Stimulated activated CD4-positive, alpha-beta T cell treated with anti-CD3 and anti-CD28 coated beads, Interleukin-4, amount 100 ng/mL, for 4 hours (primary cell): ENCODE measurements at regions not wholly inside any gene's neighbourhood (a gene's known extent, or its start where the extent isn't known, plus 50 kb on each side); places are given as distances from the start of the nearest gene placed in this dataset.
"Not testable (repeated sequence)": the region's sequence is repeated elsewhere in the genome, so short reads cannot be mapped to it uniquely, and the experiment has no call there.

Experiments used
- DNase-seq, 2 experiments: peaks; one replicate each; pipeline ENCODE4 v3.0.0-alpha.2; 2020

DNA sequence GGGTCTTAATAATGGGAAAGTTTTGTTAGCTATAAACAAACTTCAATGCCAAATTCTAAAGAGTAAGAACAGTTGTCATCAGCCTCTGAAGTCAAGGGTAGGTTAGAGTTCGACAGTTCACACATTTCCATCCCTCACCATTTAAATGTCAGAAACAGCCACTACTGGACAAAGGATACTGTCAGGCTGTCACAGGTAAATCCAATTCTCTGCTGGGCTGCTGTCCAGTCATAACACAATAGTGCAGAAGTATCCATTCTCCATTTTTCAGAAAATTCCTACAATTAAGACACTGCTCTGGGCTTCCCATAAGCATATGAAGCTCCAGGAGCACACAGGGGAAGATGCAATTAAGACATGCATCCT is 221.4 kb downstream of the RPS29 start:
- no peak for DNase-seq

DNA sequence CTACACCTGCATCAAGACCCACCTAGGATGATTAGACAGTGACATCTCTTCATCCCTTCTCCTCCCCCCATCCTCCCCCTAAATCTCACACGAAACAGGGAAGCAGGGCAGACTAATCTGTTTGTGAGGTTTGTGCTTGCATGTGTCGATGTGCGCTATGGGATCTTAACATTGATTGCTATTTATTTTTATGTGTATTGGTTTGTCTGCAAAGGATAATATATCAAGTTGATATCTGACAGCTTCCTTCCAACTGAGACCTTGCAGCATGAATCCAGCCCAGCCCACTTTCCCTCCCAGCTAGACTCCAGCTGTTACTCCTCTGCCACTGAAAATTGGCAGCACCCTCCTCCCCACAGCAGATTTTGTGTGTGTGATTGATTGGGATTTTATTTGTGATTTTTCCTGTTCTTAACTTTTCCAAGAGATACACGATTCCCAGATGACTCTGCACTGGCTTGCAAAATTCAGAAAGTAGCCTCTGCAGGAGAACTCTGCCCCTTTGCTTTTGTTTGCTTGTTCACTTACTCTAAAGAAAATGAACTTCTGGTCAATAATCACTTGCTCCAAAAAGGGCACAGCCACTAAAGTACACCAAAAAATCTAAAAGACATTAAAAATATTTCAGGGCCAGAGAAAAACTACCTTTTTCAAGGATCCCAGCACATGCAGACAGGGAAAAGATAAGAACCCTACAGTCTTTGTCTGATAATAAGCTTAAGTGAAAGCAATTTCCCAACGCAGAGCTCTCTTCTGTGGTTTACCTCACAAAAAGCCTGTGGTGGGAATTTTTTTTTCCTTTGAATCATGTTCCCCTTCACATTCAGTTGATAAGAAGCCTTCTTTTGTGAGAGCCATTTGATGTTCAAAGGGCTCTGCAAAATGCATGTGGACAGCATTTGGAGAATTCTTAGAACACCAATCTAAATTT is 222.1 kb downstream of the RPS29 start:
- DNase-seq, result no peak

DNA sequence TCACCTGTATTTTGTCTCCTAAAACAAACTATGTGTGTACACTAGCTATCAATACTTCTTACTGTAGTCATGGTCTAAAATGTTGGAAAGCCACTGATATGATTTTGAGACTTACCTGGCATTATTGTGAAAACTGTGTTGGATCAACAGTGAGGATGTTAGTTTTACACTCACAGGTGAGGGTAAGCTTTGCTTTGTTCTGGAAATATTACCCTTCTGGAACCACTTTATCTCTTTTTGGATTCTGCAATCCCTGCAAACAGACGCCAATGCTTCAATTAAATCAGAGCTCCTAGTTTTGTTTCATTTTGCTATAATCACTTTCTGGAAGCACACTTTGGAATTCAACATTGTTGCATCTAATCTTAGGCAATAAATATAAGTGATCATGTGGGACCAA is 223.3 kb downstream of the RPS29 start:
- DNase-seq, result no peak

DNA sequence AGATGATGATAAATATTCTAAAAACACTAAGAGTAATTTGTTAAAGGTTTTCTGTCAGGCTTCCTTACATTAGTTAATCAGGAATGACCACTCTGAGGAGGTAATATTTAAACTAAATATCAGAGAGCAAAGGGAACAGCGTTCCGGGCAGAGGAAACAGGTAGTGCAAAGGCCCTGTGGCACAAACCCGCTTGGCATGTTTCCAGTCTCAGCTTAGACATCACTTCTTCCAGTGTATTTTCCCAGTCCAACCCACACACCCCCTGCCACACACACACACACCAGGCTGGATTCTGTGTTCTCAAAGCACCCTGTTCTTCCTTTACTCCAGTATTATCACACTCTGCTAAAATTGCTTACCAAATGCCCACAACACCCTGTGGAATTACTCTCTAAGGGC is 247.1 kb downstream of the RPS29 start:
- no peak for DNase-seq

DNA sequence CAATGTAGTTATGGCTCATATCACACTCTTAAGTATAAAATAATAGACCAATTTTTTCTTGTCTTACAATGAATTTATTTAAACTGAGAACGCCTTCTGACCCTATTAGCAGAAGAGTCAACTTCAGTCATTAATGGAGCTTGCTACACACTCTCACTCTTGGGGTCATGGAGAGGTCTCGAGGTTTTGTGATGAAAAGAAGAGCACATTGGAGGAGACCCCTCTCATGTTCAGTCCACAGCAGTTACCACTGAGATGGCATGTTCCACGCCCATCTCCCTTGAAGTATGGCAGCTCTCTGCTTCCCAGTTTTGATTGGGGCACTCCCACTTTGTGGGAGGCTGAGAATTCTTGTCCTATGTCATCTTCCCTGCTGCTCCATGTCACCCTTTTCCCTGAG is 266.4 kb downstream of the RPS29 start:
- no peak for DNase-seq

DNA sequence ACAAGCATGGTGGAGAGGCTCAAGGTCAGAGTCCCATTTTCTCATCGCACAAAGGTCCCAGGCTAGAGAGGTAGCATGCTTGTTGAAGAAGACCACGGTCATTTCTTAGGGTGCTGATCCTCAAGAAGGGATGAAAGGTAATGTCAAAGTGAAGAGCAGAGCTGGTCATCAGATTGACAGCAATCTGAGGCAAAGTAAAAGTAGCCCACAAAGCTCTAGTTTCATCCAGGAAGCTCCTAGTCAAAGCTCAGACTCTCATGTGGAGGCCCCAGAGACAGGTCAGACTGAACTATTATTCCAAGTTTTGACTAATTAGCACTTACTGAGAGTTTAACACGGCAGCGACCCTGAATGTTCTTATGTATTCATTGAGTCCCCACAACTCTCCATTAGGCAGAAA is 270.6 kb downstream of the RPS29 start:
- DNase-seq, result no peak

DNA sequence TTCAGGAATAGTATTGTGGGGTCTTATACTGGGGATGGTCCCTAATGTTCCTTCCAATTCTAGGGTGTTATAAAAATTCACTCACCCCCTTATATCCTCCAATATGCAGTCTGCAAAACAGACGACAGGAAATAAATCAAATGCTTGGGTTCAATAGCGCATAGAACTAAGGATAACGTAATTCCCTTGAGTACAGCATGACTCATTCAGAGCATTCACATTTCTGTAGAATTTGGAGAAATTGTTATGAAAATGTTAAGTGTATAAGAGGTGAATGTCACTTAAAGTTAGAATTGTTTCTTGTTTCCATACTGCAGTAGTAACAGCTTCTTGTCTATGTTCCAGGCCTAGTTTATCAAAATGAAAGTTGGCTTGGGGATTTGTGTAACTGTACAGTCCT is 271.4 kb downstream of the RPS29 start:
- DNase-seq, result no peak

DNA sequence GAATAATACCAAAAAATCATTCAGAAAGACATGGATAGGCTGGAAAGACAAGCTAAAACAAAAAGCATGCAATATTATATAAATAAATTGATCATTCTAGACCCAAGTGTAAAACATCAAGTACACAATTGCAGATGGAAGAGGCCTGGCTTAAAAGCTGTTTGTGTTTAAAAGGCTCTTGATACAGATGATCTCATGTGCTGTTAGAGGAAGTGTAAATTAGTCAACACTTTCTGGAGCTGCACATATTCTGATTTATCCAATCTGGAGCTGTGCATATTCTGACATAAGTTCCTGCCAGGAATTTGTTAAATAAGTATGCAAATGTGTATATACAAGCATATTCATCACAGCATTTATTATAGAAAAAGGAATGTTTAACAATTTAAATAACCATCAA is 273.1 kb downstream of the RPS29 start:
- DNase-seq, result no peak

DNA sequence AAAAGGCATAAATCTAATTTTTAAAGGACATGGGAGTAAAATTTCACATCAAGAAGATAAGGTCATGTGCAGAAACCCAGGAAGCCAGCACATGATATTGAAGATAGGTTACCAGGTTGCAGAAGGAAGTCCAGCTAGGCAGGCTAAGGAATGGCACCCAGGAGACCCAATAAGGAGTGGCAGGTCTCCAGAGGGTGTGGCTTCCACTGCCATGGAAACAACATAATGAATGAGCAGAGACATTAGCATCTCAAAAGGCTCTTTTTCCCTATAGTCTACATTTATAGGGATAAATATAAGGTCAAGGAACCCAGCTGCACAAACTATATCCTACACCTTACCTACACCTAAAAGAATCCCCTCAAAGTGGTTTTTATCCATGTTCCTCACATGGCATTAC is 275.9 kb downstream of the RPS29 start:
- DNase-seq, result no peak

DNA sequence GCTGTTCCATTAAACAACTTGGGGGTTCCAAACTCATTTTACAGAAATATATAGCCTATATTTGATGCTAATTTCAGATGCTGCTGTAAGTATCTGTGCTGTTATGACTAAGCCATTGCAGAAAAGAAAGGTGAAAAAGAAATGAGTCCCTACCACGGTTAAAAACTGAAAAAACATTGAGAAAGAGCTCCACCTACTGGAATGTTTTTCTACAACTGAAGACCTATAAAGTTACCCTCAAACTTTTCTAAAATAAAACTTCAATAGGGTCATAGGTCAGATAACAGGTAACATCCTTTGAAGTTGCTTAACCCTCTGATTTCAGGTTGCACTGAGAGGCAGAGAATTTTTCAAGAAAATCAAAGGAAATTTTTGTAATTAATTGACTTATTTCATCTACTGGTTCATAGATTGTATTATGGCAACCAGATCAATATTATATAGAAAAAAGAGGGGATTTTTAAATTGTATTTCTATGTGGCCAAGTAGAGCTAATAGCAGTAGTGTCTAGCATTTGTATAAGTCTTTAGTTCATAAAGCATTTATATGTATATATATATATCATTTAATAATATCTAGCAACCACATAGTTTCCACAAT is 279.9 kb downstream of the RPS29 start:
- DNase-seq, result no peak

DNA sequence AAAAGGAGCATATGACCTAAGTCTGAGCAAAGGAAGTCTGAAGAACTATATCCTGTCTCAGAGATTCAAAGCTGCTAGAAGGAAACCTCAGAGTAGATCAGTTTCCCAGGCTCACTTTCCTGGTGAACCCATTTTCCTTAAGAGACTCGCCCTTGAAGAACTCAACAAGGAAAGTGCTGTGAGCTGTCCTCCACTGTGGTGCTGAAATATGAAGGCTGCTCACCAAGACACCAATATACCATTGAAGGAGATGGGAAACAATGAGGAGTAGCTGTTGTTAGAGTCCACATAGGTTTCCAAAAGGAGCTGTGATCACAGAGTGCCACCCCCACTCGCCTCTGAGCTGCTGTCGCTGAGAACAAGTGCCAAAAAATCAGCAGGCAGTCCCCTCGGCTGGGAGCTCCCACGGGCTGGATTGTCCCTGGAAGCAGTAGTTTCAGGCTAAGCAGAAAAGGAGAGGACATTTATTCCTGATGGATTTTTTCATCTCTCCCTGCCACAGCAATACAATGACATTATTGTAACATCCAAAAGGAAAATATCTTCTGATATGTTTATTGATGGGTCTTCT is 282.1 kb downstream of the RPS29 start:
- DNase-seq, result no peak

DNA sequence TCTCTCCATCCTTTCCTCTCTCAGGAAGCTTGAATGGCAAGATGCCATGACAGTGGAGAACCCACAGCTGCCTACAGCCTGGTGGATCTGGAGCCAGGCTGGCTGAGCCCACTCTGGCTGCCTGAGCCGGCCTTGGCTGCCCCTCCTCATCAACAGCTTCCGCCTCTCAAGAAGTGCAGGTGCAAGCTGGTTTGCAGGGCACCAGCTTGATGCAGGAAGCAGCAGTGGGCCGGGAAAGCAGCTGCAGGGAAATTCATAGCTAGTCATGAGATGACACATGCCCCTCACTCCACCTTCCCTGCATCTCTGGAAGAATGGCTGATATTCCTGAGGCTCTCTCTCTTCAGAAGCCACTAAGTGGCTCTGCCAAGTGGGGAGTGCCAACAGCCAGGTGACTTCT is 289.1 kb downstream of the RPS29 start:
- DNase-seq, result no peak

DNA sequence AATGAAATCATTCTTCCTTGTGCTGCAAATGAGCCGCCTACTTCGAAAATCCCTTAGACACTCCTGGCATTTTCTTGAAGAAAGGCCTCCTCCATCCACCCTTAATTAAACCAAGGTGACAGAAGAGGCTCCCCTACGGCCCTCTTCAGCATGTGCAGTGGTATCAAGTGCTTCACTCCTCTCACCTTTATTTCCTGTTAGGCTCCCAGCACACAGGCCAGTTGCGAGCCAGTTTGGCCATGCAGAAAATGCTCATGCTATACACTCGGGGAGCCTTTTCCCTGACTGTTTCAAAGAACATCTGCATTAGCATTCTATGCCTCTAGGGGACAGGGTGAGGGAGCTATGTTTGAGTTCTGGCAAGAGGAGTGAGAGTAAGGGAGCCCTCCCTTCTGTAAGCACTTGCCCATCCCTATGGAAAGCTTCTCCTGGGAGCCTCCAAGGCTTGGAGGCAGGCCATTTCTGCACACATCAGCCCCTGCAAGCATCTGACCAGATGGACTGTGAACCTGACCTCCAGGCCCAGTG is 291.5 kb downstream of the RPS29 start:
- no peak for DNase-seq

DNA sequence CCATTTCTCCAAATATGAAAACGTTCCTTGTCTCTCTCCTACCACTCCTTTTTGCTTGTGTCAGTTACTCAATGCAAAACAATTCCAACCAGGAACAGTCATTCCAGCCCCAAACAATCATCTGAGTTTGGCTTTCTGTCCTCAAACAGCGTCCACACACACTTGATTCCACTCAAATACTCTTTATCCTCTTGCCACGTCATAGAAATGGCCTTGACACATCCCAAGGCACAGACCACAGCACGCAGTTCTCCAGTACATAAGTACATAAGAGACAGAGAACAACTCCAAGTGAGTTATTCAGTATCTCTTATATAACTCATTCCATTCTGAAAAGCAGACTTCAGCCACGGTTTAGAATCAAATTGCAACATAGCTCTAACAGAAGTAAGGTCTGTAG is 299.2 kb downstream of the RPS29 start:
- DNase-seq, result no peak

DNA sequence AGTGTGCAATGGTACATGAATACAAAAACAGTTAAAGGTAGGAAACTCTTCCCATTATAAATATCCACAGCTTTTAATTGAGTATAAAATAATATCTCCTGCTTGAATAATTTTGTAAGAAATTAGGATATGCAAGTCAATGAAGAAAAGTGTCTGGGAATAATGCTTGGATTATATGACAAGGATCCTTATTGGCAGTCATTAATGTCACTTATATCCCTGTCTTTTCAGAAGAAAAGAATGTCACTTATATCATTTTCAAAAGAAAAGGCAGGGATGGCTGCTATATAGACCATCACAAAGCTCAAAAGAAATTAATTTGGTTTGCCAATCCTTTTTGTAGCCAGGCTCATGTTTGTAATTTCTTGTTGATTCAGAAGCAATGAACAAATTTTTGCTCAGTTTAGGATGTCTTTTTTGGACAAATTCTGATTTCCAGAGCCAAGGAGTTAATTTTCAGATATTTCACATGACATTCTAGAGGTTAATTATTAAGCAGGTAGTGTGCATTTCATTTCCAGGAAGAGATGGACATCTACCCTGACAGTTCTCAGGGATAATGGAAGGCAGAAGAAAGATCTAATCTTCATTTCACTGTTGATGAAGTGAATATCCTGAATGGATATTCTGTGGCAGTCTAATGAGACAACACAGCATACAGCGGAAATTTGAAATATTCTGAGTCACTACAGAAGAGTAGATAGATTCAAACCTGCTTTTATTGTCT is 299.8 kb downstream of the RPS29 start:
- DNase-seq, result no peak

DNA sequence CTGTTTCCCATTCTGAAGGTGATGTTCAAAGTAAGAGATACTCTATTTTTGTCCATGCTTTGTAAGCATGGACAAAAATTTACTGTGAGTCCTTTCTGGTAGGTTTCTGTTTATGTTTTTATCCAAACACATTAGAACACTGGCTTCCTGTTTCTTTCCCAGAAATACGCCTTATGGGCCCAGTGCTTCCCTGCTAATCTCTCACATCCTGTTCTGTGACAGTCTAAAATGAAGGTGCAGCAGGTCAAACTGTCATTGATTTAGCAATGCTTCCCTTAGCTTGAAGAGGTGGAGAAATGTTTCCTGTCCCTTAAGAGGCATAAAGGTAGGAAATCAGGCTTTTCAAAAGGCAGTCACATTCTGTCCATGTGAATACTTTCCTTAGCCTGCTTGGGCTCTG is 305.6 kb downstream of the RPS29 start:
- DNase-seq, result no peak

DNA sequence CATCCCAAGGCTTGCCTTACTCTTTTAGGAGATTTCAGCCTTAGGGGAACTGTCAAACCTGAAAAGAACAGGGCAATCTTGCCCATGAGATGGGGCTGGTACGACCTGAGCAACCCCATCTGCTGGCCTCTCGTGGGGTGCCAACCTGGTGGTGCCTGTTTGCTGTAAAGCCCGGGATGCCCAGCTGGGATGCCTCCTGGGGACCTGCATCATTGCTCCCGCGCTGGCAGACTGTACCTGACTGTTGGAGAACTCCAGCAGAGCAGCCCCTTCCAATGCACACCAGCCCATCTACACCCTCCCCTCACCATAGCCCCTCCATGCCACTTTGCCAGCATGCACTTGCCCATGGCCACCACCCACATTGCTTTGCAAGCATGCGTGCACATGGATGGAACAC is 335.7 kb downstream of the RPS29 start:
- DNase-seq, result no peak

DNA sequence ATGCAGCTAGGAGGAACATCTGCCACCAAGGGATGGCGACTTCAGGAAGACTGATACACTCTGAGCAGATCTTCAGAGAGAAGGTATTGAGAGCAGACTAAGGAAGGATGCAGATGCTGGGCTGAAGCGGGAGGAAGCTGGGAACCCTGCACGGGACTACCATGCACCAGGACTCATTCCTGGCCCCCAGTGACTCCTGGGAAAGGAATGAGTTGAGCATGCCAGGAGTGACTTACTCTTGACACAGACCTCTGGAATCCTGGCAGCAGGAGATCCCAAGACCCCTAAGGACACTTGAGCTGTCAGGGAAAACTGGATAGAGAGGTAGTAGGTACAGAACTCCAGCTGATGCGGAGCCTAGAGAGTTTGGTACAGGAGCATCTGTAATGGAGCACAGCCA is 336.1 kb downstream of the RPS29 start:
- no peak for DNase-seq

DNA sequence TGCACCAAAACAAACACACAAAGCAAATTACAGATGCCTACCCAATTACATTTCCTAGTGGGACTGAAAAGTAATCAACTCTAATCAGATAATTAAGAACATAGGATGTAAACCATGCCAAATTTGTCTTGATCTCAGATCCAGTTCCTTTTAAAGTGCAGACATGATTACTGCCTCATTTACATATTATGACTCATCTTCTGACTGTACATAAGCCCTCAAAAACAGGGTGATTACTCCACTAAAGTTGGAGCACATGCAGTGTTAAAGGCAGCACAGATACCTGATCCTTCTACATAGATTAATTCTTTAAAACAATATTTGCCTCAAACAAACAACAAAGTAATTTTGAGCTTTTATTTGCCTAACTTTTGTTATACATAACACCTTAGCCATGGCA is 337.2 kb downstream of the RPS29 start:
- DNase-seq, result no peak

DNA sequence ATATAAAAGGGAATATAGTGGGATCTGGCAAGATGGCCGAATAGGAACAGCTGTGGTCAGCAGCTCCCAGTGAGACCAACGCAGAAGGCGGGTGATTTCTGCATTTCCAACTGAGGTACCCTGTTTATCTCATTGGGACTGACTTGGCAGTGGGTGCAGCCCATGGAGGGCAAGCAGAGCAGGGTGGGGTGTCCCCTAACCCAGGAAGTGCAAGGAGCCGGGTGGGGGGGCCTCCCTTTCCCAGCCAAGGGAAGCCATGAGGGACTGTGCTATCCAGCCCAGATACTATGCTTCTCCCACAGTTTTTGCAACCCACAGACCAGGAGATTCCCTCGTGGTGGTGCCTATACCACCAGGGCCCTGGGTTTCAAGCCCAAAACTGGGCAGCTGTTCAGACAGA is 342.4 kb downstream of the RPS29 start:
- DNase-seq, result not testable (repeated sequence)

DNA sequence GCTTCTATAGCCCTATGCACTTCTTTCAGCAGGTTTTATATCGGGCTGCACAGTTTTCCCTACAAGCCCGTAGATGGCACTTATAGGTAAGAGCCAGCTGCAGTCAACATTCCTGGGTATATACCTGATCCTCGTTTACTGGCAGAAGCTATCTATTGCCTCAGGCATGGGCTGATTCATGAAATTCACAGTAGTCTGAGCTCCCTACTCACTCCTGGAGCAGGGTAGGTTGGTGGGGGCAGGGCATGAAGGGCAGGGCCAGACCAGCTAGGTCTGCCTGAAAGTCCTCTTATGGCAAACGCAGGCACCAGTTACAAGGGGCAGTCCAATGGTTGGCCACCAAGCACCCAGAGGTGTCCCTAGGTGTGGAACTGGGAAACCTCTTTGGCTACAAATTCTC is 345.8 kb downstream of the RPS29 start:
- DNase-seq, result no peak

DNA sequence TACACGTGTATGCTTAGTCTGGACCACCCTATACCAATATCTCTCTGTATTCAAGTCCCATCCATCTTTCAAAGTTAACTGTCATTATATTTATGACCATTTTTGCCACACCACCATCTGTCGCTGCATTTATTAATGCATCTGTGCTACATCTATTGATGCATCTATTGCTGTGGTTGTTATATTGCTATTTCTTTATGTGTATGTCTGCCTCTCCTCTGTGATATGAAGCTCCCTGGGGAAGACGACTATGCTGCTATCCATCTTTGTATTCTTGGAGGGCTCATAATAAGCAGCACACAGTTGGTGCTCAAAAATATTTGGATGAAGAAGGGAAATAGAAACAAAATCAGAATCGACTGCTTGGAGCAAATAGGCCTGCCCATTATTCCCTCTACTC is 357.6 kb downstream of the RPS29 start:
- no peak for DNase-seq

DNA sequence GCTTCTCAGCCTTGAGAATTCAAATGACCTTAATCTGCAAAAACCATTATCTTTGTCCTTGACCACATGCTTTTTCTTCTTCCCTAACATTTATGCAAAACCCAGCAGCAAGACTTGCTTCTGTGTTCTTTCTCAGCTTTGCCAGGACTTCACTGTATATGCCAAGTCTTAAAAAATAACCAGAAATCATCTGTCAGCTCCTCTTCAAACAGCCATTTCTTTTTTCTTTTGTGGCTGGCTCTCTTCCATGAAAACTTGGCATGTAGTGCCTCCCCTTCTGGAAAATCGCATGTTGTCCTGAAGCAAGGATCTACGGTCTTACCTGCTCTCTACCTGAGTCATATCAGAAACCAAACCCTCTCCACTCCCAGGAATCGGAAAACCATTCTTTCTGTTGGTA is 364.9 kb downstream of the RPS29 start:
- no peak for DNase-seq

DNA sequence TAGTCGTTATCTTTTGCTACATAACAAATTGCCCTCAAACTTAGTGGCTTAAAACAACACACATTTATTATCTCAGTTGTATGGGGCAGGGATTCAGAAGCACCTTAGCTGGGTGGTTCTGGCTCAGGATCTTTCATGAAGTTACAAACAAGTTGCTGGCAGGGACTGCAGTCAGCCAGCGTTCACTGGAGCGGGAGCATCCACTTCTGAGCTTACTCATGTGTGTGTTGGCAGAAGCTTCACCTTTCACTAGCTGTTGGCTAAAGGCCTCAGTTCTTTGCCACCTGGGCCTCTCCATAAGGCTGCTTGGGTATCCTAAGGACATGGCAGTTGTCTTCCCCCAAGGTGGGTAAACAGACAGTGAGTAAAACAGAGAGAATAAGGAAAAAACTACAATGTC is 365.7 kb downstream of the RPS29 start:
- DNase-seq, result no peak
